ENCODE measurements at regions not wholly inside any gene's neighbourhood (a gene's known extent, or its start where the extent isn't known, plus 50 kb on each side); places are given as distances from the start of the nearest gene placed in this dataset.

DNA sequence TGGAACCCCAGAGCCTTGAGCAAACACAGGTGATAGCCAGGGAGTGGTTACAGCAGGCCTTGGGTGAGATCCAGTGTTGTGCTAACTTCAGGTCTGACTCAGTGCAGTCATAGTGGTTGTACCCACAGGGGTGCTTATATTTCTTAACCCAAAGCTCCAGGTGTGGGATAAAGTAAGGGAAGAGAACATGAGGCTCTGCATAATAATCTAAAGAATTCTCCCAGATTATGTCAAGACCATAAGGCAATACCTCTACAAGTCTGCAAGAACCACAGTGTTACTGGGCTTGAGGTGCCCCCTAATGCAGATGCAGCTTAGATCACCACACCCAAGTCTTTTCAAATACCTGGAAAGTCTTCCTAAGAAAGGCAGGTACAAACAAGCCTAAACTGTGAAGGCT lies 485.4 kb downstream of the RFC3 start:
- intact Hi-C loops (cut with DNase I): no loop called here
- H3K27ac ChIP-seq: no peak overlapping the region
- peaks cover 0 to 4% (median 0%) of the 10 kb centered on the region in 3 donors for H3K9me3 ChIP-seq (replicated peaks in 1 of 3)
- TF ChIP-seq POLR2A (IDR thresholded peaks at IDR 0.05): no peak
- TF ChIP-seq, protein P1, sequence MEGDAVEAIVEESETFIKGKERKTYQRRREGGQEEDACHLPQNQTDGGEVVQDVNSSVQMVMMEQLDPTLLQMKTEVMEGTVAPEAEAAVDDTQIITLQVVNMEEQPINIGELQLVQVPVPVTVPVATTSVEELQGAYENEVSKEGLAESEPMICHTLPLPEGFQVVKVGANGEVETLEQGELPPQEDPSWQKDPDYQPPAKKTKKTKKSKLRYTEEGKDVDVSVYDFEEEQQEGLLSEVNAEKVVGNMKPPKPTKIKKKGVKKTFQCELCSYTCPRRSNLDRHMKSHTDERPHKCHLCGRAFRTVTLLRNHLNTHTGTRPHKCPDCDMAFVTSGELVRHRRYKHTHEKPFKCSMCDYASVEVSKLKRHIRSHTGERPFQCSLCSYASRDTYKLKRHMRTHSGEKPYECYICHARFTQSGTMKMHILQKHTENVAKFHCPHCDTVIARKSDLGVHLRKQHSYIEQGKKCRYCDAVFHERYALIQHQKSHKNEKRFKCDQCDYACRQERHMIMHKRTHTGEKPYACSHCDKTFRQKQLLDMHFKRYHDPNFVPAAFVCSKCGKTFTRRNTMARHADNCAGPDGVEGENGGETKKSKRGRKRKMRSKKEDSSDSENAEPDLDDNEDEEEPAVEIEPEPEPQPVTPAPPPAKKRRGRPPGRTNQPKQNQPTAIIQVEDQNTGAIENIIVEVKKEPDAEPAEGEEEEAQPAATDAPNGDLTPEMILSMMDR (IDR thresholded peaks at IDR 0.05): no peak
- no peaks in the 10 kb centered on the region for H3K27me3 ChIP-seq
- DNase-seq: no peak
- H3K36me3 ChIP-seq (replicated peaks in 1 of 2): no peaks in the 10 kb centered on the region
- H3K4me1 ChIP-seq (replicated peaks in 1 of 2): no peaks in the 10 kb centered on the region
- H3K4me3 ChIP-seq: no peak overlapping the region

GRCh38 chr13:34307607-34308006 lies 489.7 kb downstream of the RFC3 start:
- Histone ChIP-seq H3K27me3 (no peaks in the 10 kb centered on the region), H3K4me1 (replicated peaks in 1 of 2) (no peaks in the 10 kb centered on the region), H3K9me3 (replicated peaks in 1 of 3) (peaks cover 0 to 4% (median 0%) of the 10 kb centered on the region in 3 donors), H3K36me3 (replicated peaks in 1 of 2) (no peaks in the 10 kb centered on the region), H3K27ac (no peak overlapping the region), H3K4me3 (no peak overlapping the region)
- intact Hi-C loops (cut with DNase I): no loop called here
- WGBS, 4 donors: 58 to 70% (median 68%) methylated on average over 5 of the region's 5 CpGs
- no peak for TF ChIP-seq POLR2A (IDR thresholded peaks at IDR 0.05)
- TF ChIP-seq, protein P1 (IDR thresholded peaks at IDR 0.05): no peak
- no peak for DNase-seq

DNA sequence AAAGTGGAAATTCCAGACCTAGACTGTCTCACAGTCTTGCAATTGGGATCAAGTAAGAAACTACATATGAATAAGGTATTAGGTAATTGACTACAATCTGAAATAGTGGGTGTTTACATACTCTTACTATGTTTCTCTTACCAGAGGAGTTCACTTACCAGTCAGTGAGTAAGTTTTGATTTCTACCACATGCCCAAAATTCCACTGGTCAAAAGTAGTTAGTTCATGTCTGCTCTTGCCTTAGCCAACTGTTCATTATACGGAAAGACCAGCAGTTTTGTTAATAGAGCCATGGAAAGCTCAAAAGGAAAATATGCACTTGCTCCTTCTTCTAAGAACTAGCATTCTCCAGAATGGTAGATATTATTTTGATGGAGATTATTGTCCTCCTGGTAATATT lies 490.8 kb downstream of the RFC3 start:
- TF ChIP-seq, protein P1 (IDR thresholded peaks at IDR 0.05): no peak
- TF ChIP-seq POLR2A (IDR thresholded peaks at IDR 0.05): no peak
- Histone ChIP-seq H3K4me1 (replicated peaks in 1 of 2) (no peaks in the 10 kb centered on the region), H3K27me3 (no peaks in the 10 kb centered on the region), H3K4me3 (no peak overlapping the region), H3K36me3 (replicated peaks in 1 of 2) (no peaks in the 10 kb centered on the region), H3K27ac (no peak overlapping the region), H3K9me3 (replicated peaks in 1 of 3) (peaks cover 0 to 4% (median 0%) of the 10 kb centered on the region in 3 donors)
- WGBS, 4 donors: 92 to 96% (median 94%) methylated on average over 1 of the region's 1 CpG
- intact Hi-C loops (cut with DNase I): no loop called here
- DNase-seq: no peak

GRCh38 chr13:34310539-34310938 lies 492.6 kb downstream of the RFC3 start:
- Histone ChIP-seq H3K27ac (no peak overlapping the region), H3K4me3 (no peak overlapping the region), H3K27me3 (no peaks in the 10 kb centered on the region), H3K36me3 (replicated peaks in 1 of 2) (no peaks in the 10 kb centered on the region), H3K9me3 (replicated peaks in 1 of 3) (no peaks in the 10 kb centered on the region), H3K4me1 (replicated peaks in 1 of 2) (no peaks in the 10 kb centered on the region)
- 78 to 82% (median 80%) methylated on average over 3 of the region's 3 CpGs for WGBS, 4 donors
- no peak for DNase-seq
- intact Hi-C loops (cut with DNase I): no loop called here
- no peak for TF ChIP-seq POLR2A (IDR thresholded peaks at IDR 0.05)
- TF ChIP-seq, protein P1 (IDR thresholded peaks at IDR 0.05): no peak
